ENCODE measurements at regions not wholly inside any gene's neighbourhood (a gene's known extent, or its start where the extent isn't known, plus 50 kb on each side); places are given as distances from the start of the nearest gene placed in this dataset.

DNA sequence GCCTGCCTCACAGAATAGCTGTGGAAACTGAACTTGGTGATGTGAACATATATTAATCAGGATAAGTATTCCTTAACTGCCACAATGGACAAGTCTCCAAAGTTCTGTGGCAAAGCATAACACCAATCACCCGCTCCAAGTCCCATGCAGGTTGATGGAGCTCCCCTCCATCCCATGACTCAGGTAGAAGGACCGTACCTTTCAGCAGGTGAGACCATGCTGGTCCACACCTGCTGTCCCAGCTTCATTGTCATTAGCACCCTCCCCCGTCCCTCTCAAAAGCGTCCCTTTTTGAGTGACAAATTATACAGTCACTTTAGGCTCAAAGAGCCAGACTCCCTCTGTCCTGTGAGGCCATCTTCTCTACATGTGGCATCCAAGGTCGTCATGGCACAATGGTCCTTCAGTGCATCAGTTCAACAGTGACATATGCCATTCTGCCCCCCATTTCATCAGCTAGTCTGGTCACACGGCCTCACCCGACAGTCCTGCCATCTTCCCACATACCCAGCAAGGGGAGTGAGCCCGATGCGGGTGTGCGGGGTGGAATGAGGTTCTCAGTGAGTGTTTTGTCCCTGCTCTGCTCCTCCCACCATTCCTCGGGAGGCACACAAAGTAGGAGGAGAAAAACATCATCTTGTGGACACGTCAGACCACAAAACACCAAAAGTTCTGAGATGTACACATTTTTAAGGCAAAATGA lies 136.7 kb upstream of the MYCN start:
- H3K27ac ChIP-seq = no peak overlapping the region
- TF ChIP-seq ZFX (IDR thresholded peaks at IDR 0.05; ENCODE audit: borderline replicate concordance) = no peak
- TF ChIP-seq, protein P1, sequence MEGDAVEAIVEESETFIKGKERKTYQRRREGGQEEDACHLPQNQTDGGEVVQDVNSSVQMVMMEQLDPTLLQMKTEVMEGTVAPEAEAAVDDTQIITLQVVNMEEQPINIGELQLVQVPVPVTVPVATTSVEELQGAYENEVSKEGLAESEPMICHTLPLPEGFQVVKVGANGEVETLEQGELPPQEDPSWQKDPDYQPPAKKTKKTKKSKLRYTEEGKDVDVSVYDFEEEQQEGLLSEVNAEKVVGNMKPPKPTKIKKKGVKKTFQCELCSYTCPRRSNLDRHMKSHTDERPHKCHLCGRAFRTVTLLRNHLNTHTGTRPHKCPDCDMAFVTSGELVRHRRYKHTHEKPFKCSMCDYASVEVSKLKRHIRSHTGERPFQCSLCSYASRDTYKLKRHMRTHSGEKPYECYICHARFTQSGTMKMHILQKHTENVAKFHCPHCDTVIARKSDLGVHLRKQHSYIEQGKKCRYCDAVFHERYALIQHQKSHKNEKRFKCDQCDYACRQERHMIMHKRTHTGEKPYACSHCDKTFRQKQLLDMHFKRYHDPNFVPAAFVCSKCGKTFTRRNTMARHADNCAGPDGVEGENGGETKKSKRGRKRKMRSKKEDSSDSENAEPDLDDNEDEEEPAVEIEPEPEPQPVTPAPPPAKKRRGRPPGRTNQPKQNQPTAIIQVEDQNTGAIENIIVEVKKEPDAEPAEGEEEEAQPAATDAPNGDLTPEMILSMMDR (IDR thresholded peaks at IDR 0.05) = no peak

DNA sequence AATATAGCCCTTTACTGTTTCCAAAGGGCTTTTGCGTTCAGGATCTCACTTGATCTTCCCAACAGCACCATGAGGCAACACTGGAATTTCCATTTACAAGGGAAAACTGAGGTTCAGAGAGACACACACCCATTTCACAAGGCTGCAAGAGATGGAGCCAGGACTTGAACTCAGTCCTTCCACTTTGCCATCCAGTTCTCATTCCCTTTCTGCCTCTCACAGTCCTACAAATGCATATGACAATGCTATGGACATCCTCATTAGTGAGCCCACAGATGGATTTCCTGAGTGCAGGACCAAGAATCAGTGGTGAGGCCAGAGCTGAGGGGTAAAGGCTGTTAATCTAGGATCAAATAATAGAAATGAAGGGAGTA lies 136.1 kb upstream of the MYCN start:
- no peak for TF ChIP-seq ZFX (IDR thresholded peaks at IDR 0.05; ENCODE audit: borderline replicate concordance)
- TF ChIP-seq, protein P1 (IDR thresholded peaks at IDR 0.05) = no peak
- no peak overlapping the region for H3K27ac ChIP-seq

DNA sequence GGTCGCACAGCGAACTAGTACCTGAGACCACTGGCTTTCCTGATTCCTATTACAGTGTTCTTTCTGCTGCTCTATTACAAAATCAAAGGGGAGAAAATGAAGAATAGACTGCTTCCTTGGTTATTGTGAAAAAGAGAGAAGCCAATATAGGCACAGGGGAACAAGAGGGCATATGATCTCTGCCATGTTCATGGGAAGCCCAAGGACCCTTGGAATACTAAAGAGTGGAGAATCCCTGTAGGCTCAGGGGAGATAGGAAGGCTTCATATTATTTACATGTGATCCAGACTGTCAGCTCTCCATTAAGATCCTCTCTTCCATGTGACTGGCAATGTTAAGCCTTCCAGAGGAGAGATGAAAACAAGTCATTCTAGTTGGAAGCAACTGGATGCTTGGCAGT lies 135.7 kb upstream of the MYCN start:
- TF ChIP-seq, protein P1 (IDR thresholded peaks at IDR 0.05) = no peak
- no peak for TF ChIP-seq ZFX (IDR thresholded peaks at IDR 0.05; ENCODE audit: borderline replicate concordance)
- H3K27ac ChIP-seq = no peak overlapping the region

DNA sequence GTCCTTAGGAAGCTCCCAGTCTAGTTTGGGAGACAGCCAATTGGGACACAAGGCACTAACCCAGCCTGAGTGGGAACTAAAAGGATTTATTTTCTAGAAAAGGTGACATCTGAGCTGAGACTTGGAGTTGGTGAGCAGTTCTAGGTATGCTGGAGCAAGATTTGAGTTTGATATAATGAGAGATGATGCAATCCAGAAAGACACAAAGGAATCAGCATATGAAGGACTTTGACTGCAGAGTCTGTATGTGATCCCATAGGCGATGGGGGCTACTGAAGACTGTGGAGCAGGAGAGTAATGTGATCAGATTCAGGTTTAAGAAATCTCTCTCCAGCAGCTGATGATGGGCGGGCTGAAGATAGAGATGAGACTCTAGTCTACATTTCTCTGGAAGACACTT lies 135.1 kb upstream of the MYCN start:
- H3K27ac ChIP-seq = no peak overlapping the region
- no peak for TF ChIP-seq ZFX (IDR thresholded peaks at IDR 0.05; ENCODE audit: borderline replicate concordance)
- TF ChIP-seq, protein P1 (IDR thresholded peaks at IDR 0.05) = no peak

DNA sequence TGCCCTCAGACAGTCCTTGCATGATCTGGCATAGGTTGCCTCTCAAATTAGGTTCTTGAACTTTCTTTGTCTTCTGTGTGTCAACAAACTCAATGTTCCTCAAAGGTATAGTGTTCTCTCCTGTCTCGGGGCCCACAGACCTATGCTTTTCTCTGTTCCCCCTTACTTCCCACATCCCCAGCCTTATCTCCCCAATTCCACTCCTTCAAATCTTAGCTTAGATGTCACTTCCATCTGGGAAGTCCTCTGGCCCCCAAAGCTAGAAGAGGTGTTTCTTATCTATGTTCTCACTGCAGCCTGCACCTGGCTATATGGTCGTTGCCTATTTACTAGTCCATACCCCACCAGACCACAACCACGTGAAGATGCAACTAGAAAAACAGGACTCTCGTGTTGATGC lies 134.6 kb upstream of the MYCN start:
- TF ChIP-seq ZFX (IDR thresholded peaks at IDR 0.05; ENCODE audit: borderline replicate concordance) = no peak
- TF ChIP-seq, protein P1 (IDR thresholded peaks at IDR 0.05) = no peak
- no peak overlapping the region for H3K27ac ChIP-seq

DNA sequence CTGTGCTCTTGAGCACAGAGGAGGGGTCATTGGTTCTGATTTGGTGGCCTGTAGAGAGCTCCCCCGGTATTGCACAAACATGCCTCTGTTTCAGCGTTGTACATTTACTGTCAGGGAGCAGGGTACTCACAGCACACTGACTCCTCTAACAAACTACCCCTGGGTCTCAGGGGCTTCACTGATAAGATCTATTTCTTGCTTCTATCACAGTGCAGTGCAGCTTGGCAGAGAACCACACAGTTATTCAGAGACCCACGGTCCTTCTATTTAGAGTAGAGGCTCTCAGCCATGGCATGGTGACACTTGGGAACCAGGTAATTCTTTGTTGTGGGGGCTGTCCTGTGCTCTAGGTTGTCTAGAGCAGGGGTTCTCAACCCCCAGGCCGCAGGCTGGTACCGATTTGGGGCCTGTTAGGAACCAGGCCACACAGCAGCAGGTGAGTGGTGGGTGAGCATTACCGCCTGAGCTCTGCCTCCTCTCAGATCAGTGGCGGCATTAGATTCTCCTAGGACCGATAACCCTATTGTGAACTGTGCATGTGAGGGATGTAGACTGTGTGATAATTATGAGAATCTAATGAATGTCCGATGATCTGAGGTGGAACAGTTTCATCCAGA lies 133.4 kb upstream of the MYCN start:
- TF ChIP-seq, protein P1 (IDR thresholded peaks at IDR 0.05) = no peak
- no peak overlapping the region for H3K27ac ChIP-seq

DNA sequence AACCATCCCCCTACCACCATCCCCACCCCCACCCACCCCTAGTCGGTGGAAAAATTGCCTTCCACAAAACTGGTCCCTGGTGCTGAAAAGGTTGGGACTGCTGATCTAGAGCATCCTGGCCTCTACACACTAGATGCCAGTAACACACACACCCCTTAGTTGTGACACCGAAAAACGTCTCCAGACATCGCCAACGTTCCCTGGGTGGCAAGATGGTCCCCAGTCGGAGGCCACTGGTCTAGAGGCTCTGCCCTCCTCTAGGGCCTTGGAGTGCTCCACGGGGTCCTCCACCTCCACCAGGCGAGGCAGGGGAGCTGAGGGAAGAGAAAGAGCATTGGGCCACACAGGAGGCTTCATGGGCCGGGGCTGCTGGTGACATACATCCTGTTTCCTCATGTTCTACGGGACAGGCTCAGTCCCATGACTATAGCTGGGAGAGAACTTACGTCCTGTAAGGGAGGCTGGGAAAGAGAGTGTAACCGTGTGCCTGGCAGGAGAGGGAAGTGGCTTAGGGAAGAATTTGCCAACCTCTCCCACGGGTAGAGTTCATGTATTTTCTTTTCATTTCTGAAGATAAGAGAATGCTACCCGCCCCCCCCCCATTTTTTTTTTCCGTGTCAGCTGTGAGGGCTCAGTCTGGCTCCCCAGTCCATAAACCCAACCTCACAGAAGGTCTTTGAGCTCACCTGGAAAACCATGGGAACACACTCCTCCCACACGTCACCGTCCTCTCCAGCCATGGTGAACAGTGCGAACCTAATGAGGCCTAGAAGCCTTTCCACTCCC lies 132.7 kb upstream of the MYCN start:
- TF ChIP-seq, protein P1 (IDR thresholded peaks at IDR 0.05) = no peak
- no peak overlapping the region for H3K27ac ChIP-seq

Data from 22Rv1 (cell line).